Large intestine (tissue), 3 donors: ENCODE measurements at regions not wholly inside any gene's neighbourhood (a gene's known extent, or its start where the extent isn't known, plus 50 kb on each side); places are given as distances from the start of the nearest gene placed in this dataset.

Experiments used
- DNase-seq, 2 donors: peaks; one replicate each; pipeline versions ENCODE4 v3.0.0 to v3.0.0-alpha.2; 2013
- H3K27ac ChIP-seq: one replicate; pipeline ENCODE4 v1.5.1; 2013; ENCODE audit warnings: low read length
- H3K27me3 ChIP-seq: 2 replicates; pipeline ENCODE4 v1.6.1; 2013; ENCODE audit warnings: low read length; ENCODE audit not compliant: control insufficient read depth, insufficient read depth
- H3K36me3 ChIP-seq: 2 replicates; pipeline ENCODE4 v1.6.1; 2013; ENCODE audit warnings: low read length; ENCODE audit not compliant: control insufficient read depth, insufficient read depth
- H3K4me1 ChIP-seq: one replicate; pipeline ENCODE4 v1.6.1; 2013; ENCODE audit warnings: low read length; ENCODE audit not compliant: control insufficient read depth, insufficient read depth
- H3K4me3 ChIP-seq: one replicate; pipeline ENCODE4 v1.5.1; 2013; ENCODE audit warnings: low read length
- H3K9me3 ChIP-seq: one replicate; pipeline ENCODE4 v1.6.1; 2013; ENCODE audit warnings: mild to moderate bottlenecking, low read depth, low read length, moderate library complexity; ENCODE audit not compliant: control insufficient read depth
- WGBS: methylation state at CpG from one replicate; pipeline ENCODE4 v1.1.5; 2013; ENCODE audit warnings: low lambda C conversion rate; ENCODE audit not compliant: insufficient coverage; 5-methylcytosine and 5-hydroxymethylcytosine counted together

DNA sequence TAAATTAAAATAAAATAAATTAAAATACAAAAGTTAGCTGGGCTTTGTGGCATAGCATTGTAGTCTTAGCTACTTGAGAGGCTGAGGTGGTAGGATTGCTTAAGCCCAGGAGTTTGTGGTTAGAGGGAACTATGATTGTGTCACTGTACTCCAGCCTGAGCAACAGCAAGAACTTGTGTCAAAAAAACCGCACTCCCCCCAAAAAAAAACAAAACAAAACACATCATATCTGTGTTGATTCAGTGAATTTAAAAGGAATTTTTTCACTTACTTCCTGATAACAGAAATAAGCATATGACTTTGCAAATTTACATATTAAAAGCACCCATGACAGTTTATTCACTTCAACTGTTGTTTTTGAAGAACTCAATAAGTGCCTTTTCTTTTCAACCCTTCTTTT lies 68.1 kb upstream of the PELI1 start:
- Histone ChIP-seq H3K27ac (no peak overlapping the region), H3K9me3 (no peaks in the 10 kb centered on the region), H3K4me1 (peaks cover 4% of the 10 kb centered on the region), H3K27me3 (no peaks in the 10 kb centered on the region), H3K36me3 (no peaks in the 10 kb centered on the region), H3K4me3 (no peak overlapping the region)
- 80% methylated on average over 1 of the region's 1 CpG for WGBS
- DNase-seq, result no peak

GRCh38 chr2:64212801-64213321 lies 68.6 kb upstream of the PELI1 start:
- H3K4me1 ChIP-seq, result peaks cover 4% of the 10 kb centered on the region
- H3K9me3 ChIP-seq, result no peaks in the 10 kb centered on the region
- H3K36me3 ChIP-seq, result no peaks in the 10 kb centered on the region
- no peaks in the 10 kb centered on the region for H3K27me3 ChIP-seq
- no peak overlapping the region for H3K4me3 ChIP-seq
- H3K27ac ChIP-seq, result no peak overlapping the region
- DNase-seq, result no peak
- WGBS, result no CpG with 5 or more reads among the region's 3 CpGs

GRCh38 chr2:64213532-64214275 lies 69.5 kb upstream of the PELI1 start:
- DNase-seq, result no peak
- WGBS, result 80% methylated on average over 3 of the region's 5 CpGs
- H3K4me1 ChIP-seq, result peaks cover 4% of the 10 kb centered on the region

DNA sequence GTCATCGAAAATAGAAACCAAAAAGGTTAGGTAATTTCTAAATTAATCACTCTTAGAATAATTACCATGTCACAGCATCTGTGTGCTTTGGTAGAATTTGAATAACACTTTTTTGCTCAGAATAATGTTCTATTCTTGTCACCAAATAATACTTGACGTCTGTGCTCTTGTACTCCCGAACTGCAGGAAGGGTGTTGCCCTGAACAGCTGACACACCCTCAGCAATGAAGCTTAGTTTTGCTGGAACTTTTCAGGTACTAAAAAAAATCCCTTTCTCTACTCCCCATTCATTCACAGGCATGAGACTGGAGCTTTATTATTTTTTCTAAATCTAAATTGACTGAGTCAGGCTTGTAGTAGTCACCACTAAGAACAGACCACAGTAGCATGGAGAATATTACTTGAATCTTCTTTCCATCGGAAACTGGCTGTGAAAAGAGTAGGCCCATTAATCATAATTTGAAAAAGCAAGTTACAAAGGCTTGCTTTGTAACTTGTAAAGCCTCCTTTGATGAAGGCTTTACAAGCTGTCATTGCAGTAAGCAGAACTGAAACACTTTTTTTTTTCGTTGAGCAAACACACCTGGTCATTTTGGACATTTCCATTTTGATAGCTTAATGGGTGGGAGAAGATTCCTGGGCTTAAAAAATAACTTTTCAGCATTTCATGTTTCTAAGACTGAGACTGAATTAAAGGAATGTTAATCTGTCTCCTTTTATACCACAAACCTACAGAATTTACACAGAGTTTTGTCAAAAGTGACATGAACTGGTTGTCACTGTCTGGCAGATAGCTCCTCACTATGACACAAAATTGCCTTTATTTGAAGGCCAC lies 70.3 kb upstream of the PELI1 start:
- H3K27ac ChIP-seq, result peak overlapping the region; percentile 41
- H3K27me3 ChIP-seq, result no peaks in the 10 kb centered on the region
- no peaks in the 10 kb centered on the region for H3K9me3 ChIP-seq
- WGBS, result 53% methylated on average over 2 of the region's 5 CpGs
- DNase-seq, result peak in 1 of 2 donors; percentile 47
- H3K4me3 ChIP-seq, result no peak overlapping the region
- H3K4me1 ChIP-seq, result peaks cover 4% of the 10 kb centered on the region
- no peaks in the 10 kb centered on the region for H3K36me3 ChIP-seq

More at GRCh38 chr2:64213532-64214275, 69.5 kb upstream of the PELI1 start:
- Histone ChIP-seq H3K4me3 (no peak overlapping the region), H3K27me3 (no peaks in the 10 kb centered on the region), H3K36me3 (no peaks in the 10 kb centered on the region), H3K9me3 (no peaks in the 10 kb centered on the region), H3K27ac (peak overlapping the region; percentile 3)

GRCh38 chr2:64217198-64217869 lies 73.1 kb upstream of the PELI1 start:
- no peak for DNase-seq
- 100% methylated on average over 1 of the region's 9 CpGs for WGBS
- H3K4me3 ChIP-seq, result no peak overlapping the region
- H3K9me3 ChIP-seq, result no peaks in the 10 kb centered on the region
- H3K36me3 ChIP-seq, result no peaks in the 10 kb centered on the region
- H3K4me1 ChIP-seq, result peaks cover 4% of the 10 kb centered on the region
- no peak overlapping the region for H3K27ac ChIP-seq
- H3K27me3 ChIP-seq, result no peaks in the 10 kb centered on the region

- Histone ChIP-seq H3K27ac (no peak overlapping the region), H3K4me1 (peaks cover 4% of the 10 kb centered on the region), H3K4me3 (no peak overlapping the region), H3K27me3 (no peaks in the 10 kb centered on the region), H3K9me3 (no peaks in the 10 kb centered on the region), H3K36me3 (no peaks in the 10 kb centered on the region)
- WGBS, result 83% methylated on average over 1 of the region's 4 CpGs
- no peak for DNase-seq
Observed at GRCh38 chr2:64218137-64218802, 74.0 kb upstream of the PELI1 start.

GRCh38 chr2:64219149-64219548 lies 74.9 kb upstream of the PELI1 start:
- Histone ChIP-seq H3K27ac (no peak overlapping the region), H3K4me3 (no peak overlapping the region), H3K36me3 (no peaks in the 10 kb centered on the region), H3K27me3 (no peaks in the 10 kb centered on the region), H3K9me3 (no peaks in the 10 kb centered on the region), H3K4me1 (no peaks in the 10 kb centered on the region)
- no CpG with 5 or more reads among the region's 2 CpGs for WGBS
- DNase-seq, result no peak

GRCh38 chr2:64220265-64220664 lies 76.0 kb upstream of the PELI1 start:
- no peak overlapping the region for H3K4me3 ChIP-seq
- H3K27me3 ChIP-seq, result no peaks in the 10 kb centered on the region
- no peaks in the 10 kb centered on the region for H3K4me1 ChIP-seq
- H3K9me3 ChIP-seq, result no peaks in the 10 kb centered on the region
- 82% methylated on average over 1 of the region's 1 CpG for WGBS
- no peaks in the 10 kb centered on the region for H3K36me3 ChIP-seq
- DNase-seq, result no peak
- no peak overlapping the region for H3K27ac ChIP-seq

GRCh38 chr2:64220894-64221617 lies 76.8 kb upstream of the PELI1 start:
- no peaks in the 10 kb centered on the region for H3K27me3 ChIP-seq
- no peak for DNase-seq
- no peaks in the 10 kb centered on the region for H3K4me1 ChIP-seq
- no peak overlapping the region for H3K4me3 ChIP-seq
- no peak overlapping the region for H3K27ac ChIP-seq
- no peaks in the 10 kb centered on the region for H3K36me3 ChIP-seq
- 50% methylated on average over 1 of the region's 4 CpGs for WGBS
- H3K9me3 ChIP-seq, result no peaks in the 10 kb centered on the region
